Spleen (tissue), 7 donors: ENCODE measurements at regions not wholly inside any gene's neighbourhood (a gene's known extent, or its start where the extent isn't known, plus 50 kb on each side); places are given as distances from the start of the nearest gene placed in this dataset.

ENCODE experiments used
- CTCF ChIP-seq, 11 experiments: fragments of 200-600 bp in 7 of 11; fragments of 450-650 bp in 4 of 11; sonication (generic) in 4 of 11; IDR thresholded peaks in 8 of 11; conservative IDR thresholded peaks in 3 of 11; 1 replicate in 7 of 11; 2 replicates in 4 of 11; pipeline versions ENCODE4 v1.4.0 to v1.8.0; 2016 to 2021; ENCODE audit warnings: antibody characterized with exemption in 11 of 11, inconsistent platforms in 4 of 11, mild to moderate bottlenecking in 1 of 11
- POLR2A ChIP-seq, 3 donors: fragments of 450-650 bp; IDR thresholded peaks; one replicate each; pipeline ENCODE4 v1.5.1; 2017; ENCODE audit warnings: antibody characterized with exemption in 3 of 3, mild to moderate bottlenecking in 1 of 3
- POLR2AphosphoS5 ChIP-seq, 3 donors: sonication (generic); formaldehyde crosslinking; IDR thresholded peaks; one replicate each; pipeline ENCODE4 v1.5.1; 2017; ENCODE audit warnings: antibody characterized with exemption in 3 of 3
- donor health status: DM: no; HTN: no; CAD: no; lungs with moderate emphysema.
- donor health status: DM: no; HTN: no; CAD: no.
- donor health status: DM: no; HTN: no; CAD: no.

- TF ChIP-seq CTCF (IDR thresholded peaks at IDR 0.05 in 8 of 11, conservative IDR thresholded peaks at IDR 0.05 in 3 of 11) (no peak), POLR2A (IDR thresholded peaks at IDR 0.05) (no peak), POLR2AphosphoS5 (IDR thresholded peaks at IDR 0.05) (no peak)
These were observed 253.0 kb upstream of the COBL start for GRCh38 chr7:51569581-51569980.
